ENCODE measurements at regions not wholly inside any gene's neighbourhood (a gene's known extent, or its start where the extent isn't known, plus 50 kb on each side); places are given as distances from the start of the nearest gene placed in this dataset.

GRCh38 chr1:9448132-9449109 lies 90.8 kb upstream of the SLC25A33 start:
- peaks cover 16% of the 10 kb centered on the region for H3K27me3 Mint-ChIP-seq (ENCODE audit: insufficient read depth)
- peak; percentile 58 for TF ChIP-seq CTCF (IDR thresholded peaks at IDR 0.05)
- H3K27ac Mint-ChIP-seq = no peak overlapping the region
- no peak overlapping the region for H3K4me3 Mint-ChIP-seq
- no peak for DNase-seq
- H3K9me3 Mint-ChIP-seq = no peaks in the 10 kb centered on the region
- H3K36me3 Mint-ChIP-seq (ENCODE audit: low read depth) = no peaks in the 10 kb centered on the region
- peaks cover 14% of the 10 kb centered on the region for H3K4me1 Mint-ChIP-seq (ENCODE audit: low read depth)

GRCh38 chr1:9449110-9449627 lies 90.1 kb upstream of the SLC25A33 start:
- H3K9me3 Mint-ChIP-seq = no peaks in the 10 kb centered on the region
- H3K4me3 Mint-ChIP-seq = no peak overlapping the region
- peaks cover 15% of the 10 kb centered on the region for H3K27me3 Mint-ChIP-seq (ENCODE audit: insufficient read depth)
- H3K4me1 Mint-ChIP-seq (ENCODE audit: low read depth) = peaks cover 14% of the 10 kb centered on the region
- H3K27ac Mint-ChIP-seq = no peak overlapping the region
- no peaks in the 10 kb centered on the region for H3K36me3 Mint-ChIP-seq (ENCODE audit: low read depth)
- no peak for DNase-seq
- TF ChIP-seq CTCF (IDR thresholded peaks at IDR 0.05) = no peak

- Mint-ChIP-seq H3K27ac (no peak overlapping the region), H3K9me3 (no peaks in the 10 kb centered on the region), H3K4me3 (no peak overlapping the region), H3K27me3 (ENCODE audit: insufficient read depth) (peaks cover 15% of the 10 kb centered on the region), H3K36me3 (ENCODE audit: low read depth) (no peaks in the 10 kb centered on the region), H3K4me1 (ENCODE audit: low read depth) (peaks cover 14% of the 10 kb centered on the region)
- DNase-seq = no peak
- no peak for TF ChIP-seq CTCF (IDR thresholded peaks at IDR 0.05)
These were observed 89.1 kb upstream of the SLC25A33 start for GRCh38 chr1:9449976-9450696.

GRCh38 chr1:9451081-9451480 lies 88.2 kb upstream of the SLC25A33 start:
- Mint-ChIP-seq H3K4me1 (ENCODE audit: low read depth) (peaks cover 14% of the 10 kb centered on the region), H3K4me3 (no peak overlapping the region), H3K9me3 (no peaks in the 10 kb centered on the region), H3K36me3 (ENCODE audit: low read depth) (no peaks in the 10 kb centered on the region), H3K27ac (no peak overlapping the region), H3K27me3 (ENCODE audit: insufficient read depth) (peaks cover 15% of the 10 kb centered on the region)
- no peak for DNase-seq
- TF ChIP-seq CTCF (IDR thresholded peaks at IDR 0.05) = no peak

- Mint-ChIP-seq H3K27ac (no peak overlapping the region), H3K4me3 (no peak overlapping the region), H3K27me3 (ENCODE audit: insufficient read depth) (peaks cover 19% of the 10 kb centered on the region), H3K9me3 (no peaks in the 10 kb centered on the region), H3K36me3 (ENCODE audit: low read depth) (no peaks in the 10 kb centered on the region), H3K4me1 (ENCODE audit: low read depth) (peaks cover 14% of the 10 kb centered on the region)
- no peak for DNase-seq
- TF ChIP-seq CTCF (IDR thresholded peaks at IDR 0.05) = no peak
These were observed 86.6 kb upstream of the SLC25A33 start for GRCh38 chr1:9452516-9453140.
